ENCODE measurements at regions not wholly inside any gene's neighbourhood (a gene's known extent, or its start where the extent isn't known, plus 50 kb on each side); places are given as distances from the start of the nearest gene placed in this dataset.

DNA sequence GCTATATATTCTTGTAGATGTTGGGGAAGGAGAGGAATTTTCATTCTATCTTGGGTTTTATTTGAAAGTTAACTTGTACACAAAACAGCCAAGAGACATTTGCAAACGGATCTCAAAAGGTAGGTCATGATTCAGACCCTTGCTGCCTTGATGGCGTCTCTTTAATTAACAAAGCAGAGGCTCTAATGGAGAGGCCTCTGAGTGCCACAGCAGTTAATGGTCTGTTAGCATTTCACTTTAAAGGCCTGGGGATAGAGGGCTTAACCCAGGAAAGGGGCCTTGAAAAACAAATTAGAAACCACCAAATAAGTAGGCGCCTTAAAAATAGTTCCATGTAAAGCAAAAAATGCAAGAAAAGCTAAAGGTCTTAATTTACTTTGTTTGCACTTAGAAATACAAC lies 836.9 kb upstream of the CELF4 start:
- TF ChIP-seq EZH2phosphoT487 (IDR thresholded peaks at IDR 0.05; ENCODE audit: unreplicated experiment), result no peak
- no peak for TF ChIP-seq JUNB (IDR thresholded peaks at IDR 0.05; ENCODE audit: unreplicated experiment)
- TF ChIP-seq STAT1 (IDR thresholded peaks at IDR 0.05; ENCODE audit: unreplicated experiment), result no peak
- TF ChIP-seq, protein P1, sequence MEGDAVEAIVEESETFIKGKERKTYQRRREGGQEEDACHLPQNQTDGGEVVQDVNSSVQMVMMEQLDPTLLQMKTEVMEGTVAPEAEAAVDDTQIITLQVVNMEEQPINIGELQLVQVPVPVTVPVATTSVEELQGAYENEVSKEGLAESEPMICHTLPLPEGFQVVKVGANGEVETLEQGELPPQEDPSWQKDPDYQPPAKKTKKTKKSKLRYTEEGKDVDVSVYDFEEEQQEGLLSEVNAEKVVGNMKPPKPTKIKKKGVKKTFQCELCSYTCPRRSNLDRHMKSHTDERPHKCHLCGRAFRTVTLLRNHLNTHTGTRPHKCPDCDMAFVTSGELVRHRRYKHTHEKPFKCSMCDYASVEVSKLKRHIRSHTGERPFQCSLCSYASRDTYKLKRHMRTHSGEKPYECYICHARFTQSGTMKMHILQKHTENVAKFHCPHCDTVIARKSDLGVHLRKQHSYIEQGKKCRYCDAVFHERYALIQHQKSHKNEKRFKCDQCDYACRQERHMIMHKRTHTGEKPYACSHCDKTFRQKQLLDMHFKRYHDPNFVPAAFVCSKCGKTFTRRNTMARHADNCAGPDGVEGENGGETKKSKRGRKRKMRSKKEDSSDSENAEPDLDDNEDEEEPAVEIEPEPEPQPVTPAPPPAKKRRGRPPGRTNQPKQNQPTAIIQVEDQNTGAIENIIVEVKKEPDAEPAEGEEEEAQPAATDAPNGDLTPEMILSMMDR (conservative IDR thresholded peaks at IDR 0.05; ENCODE audit: low read depth in 2 of 2), result no peak
- no peak for TF ChIP-seq POLR2AphosphoS5 (IDR thresholded peaks at IDR 0.05; ENCODE audit: low read depth)

All from GM23338 (cell line).